ENCODE measurements at regions not wholly inside any gene's neighbourhood (a gene's known extent, or its start where the extent isn't known, plus 50 kb on each side); places are given as distances from the start of the nearest gene placed in this dataset.

- TF ChIP-seq, protein P1, sequence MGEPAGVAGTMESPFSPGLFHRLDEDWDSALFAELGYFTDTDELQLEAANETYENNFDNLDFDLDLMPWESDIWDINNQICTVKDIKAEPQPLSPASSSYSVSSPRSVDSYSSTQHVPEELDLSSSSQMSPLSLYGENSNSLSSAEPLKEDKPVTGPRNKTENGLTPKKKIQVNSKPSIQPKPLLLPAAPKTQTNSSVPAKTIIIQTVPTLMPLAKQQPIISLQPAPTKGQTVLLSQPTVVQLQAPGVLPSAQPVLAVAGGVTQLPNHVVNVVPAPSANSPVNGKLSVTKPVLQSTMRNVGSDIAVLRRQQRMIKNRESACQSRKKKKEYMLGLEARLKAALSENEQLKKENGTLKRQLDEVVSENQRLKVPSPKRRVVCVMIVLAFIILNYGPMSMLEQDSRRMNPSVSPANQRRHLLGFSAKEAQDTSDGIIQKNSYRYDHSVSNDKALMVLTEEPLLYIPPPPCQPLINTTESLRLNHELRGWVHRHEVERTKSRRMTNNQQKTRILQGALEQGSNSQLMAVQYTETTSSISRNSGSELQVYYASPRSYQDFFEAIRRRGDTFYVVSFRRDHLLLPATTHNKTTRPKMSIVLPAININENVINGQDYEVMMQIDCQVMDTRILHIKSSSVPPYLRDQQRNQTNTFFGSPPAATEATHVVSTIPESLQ (CRISPR knock-in tag; IDR thresholded peaks at IDR 0.05), result no peak
- no peak for TF ChIP-seq ZNF416 (CRISPR knock-in tag; IDR thresholded peaks at IDR 0.05)
- TF ChIP-seq, protein P2, sequence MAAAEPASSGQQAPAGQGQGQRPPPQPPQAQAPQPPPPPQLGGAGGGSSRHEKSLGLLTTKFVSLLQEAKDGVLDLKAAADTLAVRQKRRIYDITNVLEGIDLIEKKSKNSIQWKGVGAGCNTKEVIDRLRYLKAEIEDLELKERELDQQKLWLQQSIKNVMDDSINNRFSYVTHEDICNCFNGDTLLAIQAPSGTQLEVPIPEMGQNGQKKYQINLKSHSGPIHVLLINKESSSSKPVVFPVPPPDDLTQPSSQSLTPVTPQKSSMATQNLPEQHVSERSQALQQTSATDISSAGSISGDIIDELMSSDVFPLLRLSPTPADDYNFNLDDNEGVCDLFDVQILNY (CRISPR knock-in tag; IDR thresholded peaks at IDR 0.05), result no peak
Measured at GRCh38 chr11:134569195-134569594, 157.2 kb upstream of the B3GAT1 start (continued).

- DNase-seq (ENCODE audit: low spot score) (no peak), ATAC-seq (no peak)
- no peaks in the 10 kb centered on the region for H3K9me3 Mint-ChIP-seq
- H3K4me3 Mint-ChIP-seq, result no peak overlapping the region
- POLR2A ChIA-PET, result no interaction called here
- TF ChIP-seq ZMAT4 (CRISPR knock-in tag; IDR thresholded peaks at IDR 0.05), result no peak
- no peak for TF ChIP-seq JUN (CRISPR knock-in tag; IDR thresholded peaks at IDR 0.05)
- no peak for TF ChIP-seq ETV6 (CRISPR knock-in tag; IDR thresholded peaks at IDR 0.05)
- no peak for TF ChIP-seq OVOL2 (CRISPR knock-in tag; IDR thresholded peaks at IDR 0.05; ENCODE audit: borderline replicate concordance)
- no peak for TF ChIP-seq NR2C2 (CRISPR knock-in tag; IDR thresholded peaks at IDR 0.05)
- no peak for TF ChIP-seq ZNF671 (CRISPR knock-in tag; IDR thresholded peaks at IDR 0.05)
- TF ChIP-seq, protein P1 (CRISPR knock-in tag; IDR thresholded peaks at IDR 0.05), result no peak
- TF ChIP-seq CREB1 (CRISPR knock-in tag; IDR thresholded peaks at IDR 0.05), result no peak
- no peak for TF ChIP-seq CBFB (CRISPR knock-in tag; IDR thresholded peaks at IDR 0.05; ENCODE audit: low read depth)
- TF ChIP-seq, protein P3, sequence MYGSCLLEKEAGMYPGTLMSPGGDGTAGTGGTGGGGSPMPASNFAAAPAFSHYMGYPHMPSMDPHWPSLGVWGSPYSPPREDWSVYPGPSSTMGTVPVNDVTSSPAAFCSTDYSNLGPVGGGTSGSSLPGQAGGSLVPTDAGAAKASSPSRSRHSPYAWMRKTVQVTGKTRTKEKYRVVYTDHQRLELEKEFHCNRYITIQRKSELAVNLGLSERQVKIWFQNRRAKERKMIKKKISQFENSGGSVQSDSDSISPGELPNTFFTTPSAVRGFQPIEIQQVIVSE (CRISPR knock-in tag; IDR thresholded peaks at IDR 0.05; ENCODE audit: borderline replicate concordance), result no peak
- TF ChIP-seq, protein P4, sequence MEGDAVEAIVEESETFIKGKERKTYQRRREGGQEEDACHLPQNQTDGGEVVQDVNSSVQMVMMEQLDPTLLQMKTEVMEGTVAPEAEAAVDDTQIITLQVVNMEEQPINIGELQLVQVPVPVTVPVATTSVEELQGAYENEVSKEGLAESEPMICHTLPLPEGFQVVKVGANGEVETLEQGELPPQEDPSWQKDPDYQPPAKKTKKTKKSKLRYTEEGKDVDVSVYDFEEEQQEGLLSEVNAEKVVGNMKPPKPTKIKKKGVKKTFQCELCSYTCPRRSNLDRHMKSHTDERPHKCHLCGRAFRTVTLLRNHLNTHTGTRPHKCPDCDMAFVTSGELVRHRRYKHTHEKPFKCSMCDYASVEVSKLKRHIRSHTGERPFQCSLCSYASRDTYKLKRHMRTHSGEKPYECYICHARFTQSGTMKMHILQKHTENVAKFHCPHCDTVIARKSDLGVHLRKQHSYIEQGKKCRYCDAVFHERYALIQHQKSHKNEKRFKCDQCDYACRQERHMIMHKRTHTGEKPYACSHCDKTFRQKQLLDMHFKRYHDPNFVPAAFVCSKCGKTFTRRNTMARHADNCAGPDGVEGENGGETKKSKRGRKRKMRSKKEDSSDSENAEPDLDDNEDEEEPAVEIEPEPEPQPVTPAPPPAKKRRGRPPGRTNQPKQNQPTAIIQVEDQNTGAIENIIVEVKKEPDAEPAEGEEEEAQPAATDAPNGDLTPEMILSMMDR (IDR thresholded peaks at IDR 0.05), result no peak
- TF ChIP-seq ZNF396 (CRISPR knock-in tag; IDR thresholded peaks at IDR 0.05; ENCODE audit: borderline replicate concordance), result no peak
- TF ChIP-seq ZNF423 (CRISPR knock-in tag; IDR thresholded peaks at IDR 0.05), result no peak
- no peaks in the 10 kb centered on the region for H3K36me3 Mint-ChIP-seq
- CTCF ChIA-PET, result interaction anchor here (0.7 kb wide), 1 partner anchor 13 kb away, joined by 3 read pairs; no protein-coding TSS in a partner anchor
- peaks cover 15% of the 10 kb centered on the region for H3K4me1 Mint-ChIP-seq
- no peak overlapping the region for H3K27ac Mint-ChIP-seq
- no peaks in the 10 kb centered on the region; the same call in 1 of the 2 replicates for H3K27me3 Mint-ChIP-seq (ENCODE audit: low read depth)
Measured at GRCh38 chr11:134566311-134566710, 154.3 kb upstream of the B3GAT1 start.

DNA sequence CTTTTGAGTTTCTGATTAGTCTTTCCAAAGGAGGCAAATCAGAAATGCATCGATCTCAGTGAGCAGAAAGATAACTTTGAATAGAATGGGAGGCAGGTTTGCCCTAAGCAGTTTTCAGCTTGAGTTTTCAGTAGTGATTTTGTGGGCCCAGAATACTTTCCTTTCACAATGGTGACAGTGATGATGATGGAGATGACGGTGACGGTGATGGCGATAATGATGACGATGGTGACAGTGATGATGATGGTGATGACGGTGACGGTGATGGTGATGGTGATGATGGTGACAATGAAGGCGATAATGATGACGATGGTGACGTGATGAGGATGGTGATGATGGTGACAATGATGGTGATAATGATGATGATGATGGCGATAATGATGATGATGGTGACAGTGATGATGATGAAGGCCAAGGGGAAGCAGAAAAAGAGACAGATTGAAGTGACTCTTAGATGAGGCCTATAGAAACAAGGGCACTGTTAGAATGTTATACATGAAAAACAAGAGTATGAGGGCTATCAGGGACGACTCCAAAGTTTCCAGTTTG, 153.4 kb upstream of the B3GAT1 start:
- no peaks in the 10 kb centered on the region for H3K36me3 Mint-ChIP-seq
- H3K9me3 Mint-ChIP-seq, result no peaks in the 10 kb centered on the region
- DNase-seq (ENCODE audit: low spot score) (no peak), ATAC-seq (no peak)
- TF ChIP-seq ARID4B (CRISPR knock-in tag; IDR thresholded peaks at IDR 0.05; ENCODE audit: borderline replicate concordance), result no peak
- TF ChIP-seq, protein P3 (CRISPR knock-in tag; IDR thresholded peaks at IDR 0.05; ENCODE audit: borderline replicate concordance), result no peak
- CTCF ChIA-PET, result interaction anchor here (0.7 kb wide), 1 partner anchor 14 kb away, joined by 3 read pairs; no protein-coding TSS in a partner anchor
- no peaks in the 10 kb centered on the region for H3K27me3 Mint-ChIP-seq (ENCODE audit: low read depth)
- no peak overlapping the region for H3K4me3 Mint-ChIP-seq
- POLR2A ChIA-PET, result no interaction called here
- peaks cover 16% of the 10 kb centered on the region for H3K4me1 Mint-ChIP-seq
- H3K27ac Mint-ChIP-seq, result no peak overlapping the region

Measured in WTC11 (cell line).